ENCODE measurements at regions not wholly inside any gene's neighbourhood (a gene's known extent, or its start where the extent isn't known, plus 50 kb on each side); places are given as distances from the start of the nearest gene placed in this dataset.

DNA sequence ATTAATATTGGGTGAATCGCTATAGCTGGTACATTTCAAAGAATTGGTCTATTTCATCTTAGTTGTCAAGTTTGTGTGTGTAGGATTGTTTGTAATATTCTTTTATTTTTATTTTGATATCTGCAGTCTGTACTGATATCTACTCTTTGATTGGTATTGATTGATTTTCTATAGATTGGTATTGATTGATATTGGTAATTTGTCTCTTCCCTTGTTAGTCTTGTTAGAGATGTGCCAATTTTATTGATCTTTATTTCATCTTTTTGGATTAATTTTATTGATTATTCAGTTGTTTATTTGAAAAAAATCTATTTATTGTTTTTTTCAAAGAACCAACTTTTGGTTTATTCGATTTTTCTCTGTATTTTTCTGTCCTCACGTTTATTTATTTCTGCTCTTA, 61.4 kb downstream of the TM2D3 start:
- H3K27ac ChIP-seq, result no peak overlapping the region
- TF ChIP-seq, protein P1, sequence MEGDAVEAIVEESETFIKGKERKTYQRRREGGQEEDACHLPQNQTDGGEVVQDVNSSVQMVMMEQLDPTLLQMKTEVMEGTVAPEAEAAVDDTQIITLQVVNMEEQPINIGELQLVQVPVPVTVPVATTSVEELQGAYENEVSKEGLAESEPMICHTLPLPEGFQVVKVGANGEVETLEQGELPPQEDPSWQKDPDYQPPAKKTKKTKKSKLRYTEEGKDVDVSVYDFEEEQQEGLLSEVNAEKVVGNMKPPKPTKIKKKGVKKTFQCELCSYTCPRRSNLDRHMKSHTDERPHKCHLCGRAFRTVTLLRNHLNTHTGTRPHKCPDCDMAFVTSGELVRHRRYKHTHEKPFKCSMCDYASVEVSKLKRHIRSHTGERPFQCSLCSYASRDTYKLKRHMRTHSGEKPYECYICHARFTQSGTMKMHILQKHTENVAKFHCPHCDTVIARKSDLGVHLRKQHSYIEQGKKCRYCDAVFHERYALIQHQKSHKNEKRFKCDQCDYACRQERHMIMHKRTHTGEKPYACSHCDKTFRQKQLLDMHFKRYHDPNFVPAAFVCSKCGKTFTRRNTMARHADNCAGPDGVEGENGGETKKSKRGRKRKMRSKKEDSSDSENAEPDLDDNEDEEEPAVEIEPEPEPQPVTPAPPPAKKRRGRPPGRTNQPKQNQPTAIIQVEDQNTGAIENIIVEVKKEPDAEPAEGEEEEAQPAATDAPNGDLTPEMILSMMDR (IDR thresholded peaks at IDR 0.05), result no peak
- TF ChIP-seq ZFX (IDR thresholded peaks at IDR 0.05; ENCODE audit: borderline replicate concordance), result no peak

GRCh38 chr15:101583284-101583683, 68.9 kb downstream of the TM2D3 start:
- H3K27ac ChIP-seq, result no peak overlapping the region
- TF ChIP-seq, protein P1 (IDR thresholded peaks at IDR 0.05), result no peak
- no peak for TF ChIP-seq ZFX (IDR thresholded peaks at IDR 0.05; ENCODE audit: borderline replicate concordance)

GRCh38 chr15:101580431-101580830, 71.8 kb downstream of the TM2D3 start:
- no peak overlapping the region for H3K27ac ChIP-seq
- TF ChIP-seq, protein P1 (IDR thresholded peaks at IDR 0.05), result no peak
- no peak for TF ChIP-seq ZFX (IDR thresholded peaks at IDR 0.05; ENCODE audit: borderline replicate concordance)

DNA sequence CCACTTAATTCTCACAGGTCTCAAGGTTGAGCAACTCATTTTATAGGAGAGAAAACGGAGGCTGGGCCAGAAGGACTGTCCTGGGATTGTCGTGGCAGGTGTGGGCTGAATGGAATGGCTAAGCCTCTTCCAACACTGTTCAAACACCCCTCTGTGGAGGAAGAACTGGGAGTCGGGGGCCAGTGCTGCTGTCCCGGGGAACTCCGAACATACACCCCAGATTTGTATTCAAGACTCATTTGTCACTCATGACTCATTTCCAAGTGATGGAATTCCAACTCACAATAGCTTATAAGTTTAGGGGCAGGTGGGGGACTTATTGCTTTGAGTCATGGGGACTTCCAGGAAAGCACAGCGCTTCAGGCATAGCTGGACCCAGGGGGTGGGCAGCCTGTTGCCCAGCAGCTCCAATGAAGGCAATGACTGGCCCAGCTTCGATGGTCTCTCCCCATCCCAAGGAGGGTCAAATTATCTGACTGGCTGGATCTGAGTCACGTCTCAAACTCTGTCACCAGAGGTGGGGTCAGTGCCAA, 72.5 kb downstream of the TM2D3 start:
- no peak for TF ChIP-seq ZFX (IDR thresholded peaks at IDR 0.05; ENCODE audit: borderline replicate concordance)
- TF ChIP-seq, protein P1 (IDR thresholded peaks at IDR 0.05), result no peak
- no peak overlapping the region for H3K27ac ChIP-seq

GRCh38 chr15:101578443-101578894, 73.7 kb downstream of the TM2D3 start:
- no peak overlapping the region for H3K27ac ChIP-seq
- TF ChIP-seq ZFX (IDR thresholded peaks at IDR 0.05; ENCODE audit: borderline replicate concordance), result no peak
- TF ChIP-seq, protein P1 (IDR thresholded peaks at IDR 0.05), result peak; percentile 75

- no peak overlapping the region for H3K27ac ChIP-seq
- no peak for TF ChIP-seq ZFX (IDR thresholded peaks at IDR 0.05; ENCODE audit: borderline replicate concordance)
- TF ChIP-seq, protein P1 (IDR thresholded peaks at IDR 0.05), result no peak
Measured at GRCh38 chr15:101573951-101574350, 78.2 kb downstream of the TM2D3 start.

DNA sequence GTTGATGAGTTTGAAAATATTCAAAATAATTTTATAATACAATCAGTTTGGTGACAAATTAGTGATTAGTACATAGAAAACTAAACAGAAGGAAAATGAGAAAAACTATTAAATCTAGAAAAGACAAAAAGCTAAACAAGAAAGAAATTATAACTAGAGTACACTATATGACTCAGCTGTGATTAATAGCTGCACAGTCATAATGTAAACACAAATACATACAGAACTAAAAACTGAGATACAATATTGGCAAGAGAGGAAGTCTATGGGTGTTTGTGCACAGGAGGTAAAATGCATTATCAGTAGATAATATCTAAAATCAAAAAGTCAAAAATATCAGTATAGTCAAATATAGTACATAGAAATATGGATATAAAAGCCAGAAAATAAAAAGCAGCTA, 80.7 kb upstream of the PCSK6 start:
- H3K27ac ChIP-seq, result no peak overlapping the region
- TF ChIP-seq ZFX (IDR thresholded peaks at IDR 0.05; ENCODE audit: borderline replicate concordance), result no peak
- TF ChIP-seq, protein P1 (IDR thresholded peaks at IDR 0.05), result no peak
